Muscle layer of colon (tissue), 2 donors: ENCODE measurements at regions not wholly inside any gene's neighbourhood (a gene's known extent, or its start where the extent isn't known, plus 50 kb on each side); places are given as distances from the start of the nearest gene placed in this dataset.

ENCODE experiments used
- H3K27ac ChIP-seq: one replicate; pipeline ENCODE4 v1.7.0; 2013; ENCODE audit warnings: low read depth, mild to moderate bottlenecking, low read length, moderate library complexity
- H3K27me3 ChIP-seq, 2 donors: one replicate each; pipeline ENCODE4 v1.7.0; 2013; ENCODE audit warnings: low read length in 2 of 2, mild to moderate bottlenecking in 2 of 2; ENCODE audit not compliant: insufficient read depth in 2 of 2, control insufficient read depth in 1 of 2
- H3K36me3 ChIP-seq: one replicate; pipeline ENCODE4 v1.7.0; 2013; ENCODE audit warnings: mild to moderate bottlenecking, low read length; ENCODE audit not compliant: insufficient read depth
- H3K4me1 ChIP-seq: one replicate; pipeline ENCODE4 v1.7.0; 2013; ENCODE audit warnings: mild to moderate bottlenecking, low read length; ENCODE audit not compliant: insufficient read depth
- H3K4me3 ChIP-seq, 2 donors: one replicate each; pipeline ENCODE4 v1.7.0; 2013; ENCODE audit warnings: low read length in 2 of 2, low read depth in 1 of 2, mild to moderate bottlenecking in 1 of 2, moderate library complexity in 1 of 2
- H3K9ac ChIP-seq: one replicate; pipeline ENCODE4 v1.7.0; 2013; ENCODE audit warnings: low read length
- H3K9me3 ChIP-seq: one replicate; pipeline ENCODE4 v1.7.0; 2013; ENCODE audit warnings: mild to moderate bottlenecking, low read length
- donor health status: abdominal sarcoma.
- donor health status: Adenocarcinoma of cecum.

DNA sequence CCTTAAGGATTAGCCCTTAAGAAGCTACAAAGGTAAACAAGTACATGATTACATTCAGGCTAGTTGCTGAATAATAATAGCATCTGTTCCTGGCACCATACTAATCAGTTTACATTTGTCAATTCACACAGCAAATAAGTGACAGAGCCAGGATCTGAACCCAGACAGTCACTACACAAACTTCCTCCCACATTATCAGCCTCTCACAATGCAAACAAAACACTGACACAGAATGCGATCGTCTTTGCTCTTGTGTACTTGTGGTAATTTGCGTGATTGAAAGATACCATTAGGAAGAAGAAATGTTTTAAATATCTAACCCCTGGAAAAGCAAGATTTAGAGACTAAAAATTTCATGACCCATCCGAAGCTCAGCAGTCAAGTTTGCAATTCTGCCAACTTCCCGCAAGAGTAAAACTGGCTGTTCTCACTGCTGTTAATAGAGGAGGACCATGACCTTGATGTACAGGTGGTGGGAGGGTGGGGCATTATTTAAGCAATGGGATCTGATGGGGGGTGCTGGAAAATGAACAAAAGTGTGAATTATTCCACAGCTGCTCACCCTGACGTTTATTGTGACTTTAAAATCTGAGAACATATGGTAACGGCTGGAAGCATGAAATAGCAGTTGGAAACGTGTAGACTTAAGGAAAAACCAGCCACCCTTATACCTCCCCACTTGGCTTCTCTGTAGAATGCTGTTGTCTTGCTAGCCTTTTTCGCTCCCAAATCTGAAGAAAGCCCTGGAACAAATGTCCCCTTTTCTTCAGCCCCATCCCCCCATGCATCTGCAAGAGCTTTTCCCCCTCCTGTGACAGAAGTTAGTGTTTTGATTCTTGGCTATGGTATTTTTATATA lies 95.3 kb upstream of the ARMC2 start:
- H3K27ac ChIP-seq: no peak overlapping the region
- no peak overlapping the region for H3K9ac ChIP-seq
- H3K4me3 ChIP-seq: no peak overlapping the region
- peaks cover 20% of the 10 kb centered on the region for H3K4me1 ChIP-seq
- H3K27me3 ChIP-seq: no peaks in the 10 kb centered on the region
- H3K36me3 ChIP-seq: no peaks in the 10 kb centered on the region
- no peaks in the 10 kb centered on the region for H3K9me3 ChIP-seq

DNA sequence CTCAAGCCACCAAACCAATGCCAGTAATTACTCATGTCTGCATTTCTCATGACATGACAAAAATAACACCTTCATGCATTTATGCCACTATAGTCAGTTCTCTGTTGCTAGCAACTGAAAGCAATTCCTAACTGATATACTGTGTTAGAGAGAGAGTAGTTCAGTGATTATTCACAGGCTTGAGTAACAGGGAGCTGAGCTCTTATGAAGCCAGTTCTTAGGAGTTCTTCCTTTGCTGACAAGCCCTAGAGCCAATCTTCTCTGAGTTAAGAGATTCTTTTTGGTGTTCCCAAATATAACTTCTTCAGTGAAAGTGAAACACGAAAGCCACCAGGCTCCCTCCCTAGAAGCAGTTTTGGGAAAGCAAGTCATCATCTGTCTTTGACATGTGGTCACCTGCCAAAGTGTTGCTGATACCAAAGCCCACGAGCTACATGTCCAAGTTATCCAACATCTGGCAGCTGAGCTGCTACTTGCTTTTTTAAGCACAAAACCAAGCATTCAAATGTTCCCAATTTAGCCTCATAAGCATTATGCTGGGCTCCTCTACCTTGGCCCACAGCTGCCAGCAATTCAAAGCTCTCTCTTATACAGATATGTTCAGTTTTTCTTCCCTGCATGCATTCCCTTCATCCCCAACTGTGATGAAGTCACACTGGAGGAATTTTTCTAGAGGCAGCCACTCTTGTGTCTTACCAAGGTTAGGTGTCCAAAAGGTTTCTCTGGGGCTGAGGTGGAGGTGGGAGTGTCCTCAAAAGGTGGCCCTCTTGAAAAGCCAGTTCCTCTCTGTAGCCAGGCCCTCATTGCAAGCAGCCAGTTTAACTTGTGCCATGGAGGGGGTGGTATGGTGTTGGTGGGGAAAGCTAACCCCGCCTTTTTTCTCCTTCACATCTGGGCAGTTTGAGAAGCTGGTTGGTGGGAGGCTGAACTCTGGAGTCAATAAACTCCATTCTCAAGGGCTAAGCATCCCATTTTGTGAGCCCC lies 92.7 kb upstream of the ARMC2 start:
- Histone ChIP-seq H3K36me3 (no peaks in the 10 kb centered on the region), H3K4me3 (no peak overlapping the region), H3K27ac (no peak overlapping the region), H3K9ac (no peak overlapping the region), H3K4me1 (peaks cover 20% of the 10 kb centered on the region), H3K9me3 (no peaks in the 10 kb centered on the region), H3K27me3 (no peaks in the 10 kb centered on the region)

DNA sequence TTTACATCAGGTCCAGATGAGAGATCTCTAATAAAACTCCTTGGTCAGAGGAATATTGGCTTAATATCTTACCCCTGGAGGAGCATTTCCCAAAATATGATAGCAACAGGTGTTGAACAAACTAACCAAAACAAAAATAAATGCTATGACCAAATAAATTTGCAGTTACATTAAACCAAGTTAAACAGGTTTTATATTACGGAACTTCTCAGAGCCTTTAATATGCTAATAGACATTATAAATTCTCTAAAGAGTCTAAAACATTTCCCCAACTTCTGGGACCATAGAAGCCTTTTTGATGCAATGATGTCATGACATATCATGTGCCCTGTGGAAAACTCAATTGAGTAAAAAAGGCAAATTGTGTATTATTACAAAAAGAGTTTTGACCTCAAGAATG lies 90.9 kb upstream of the ARMC2 start:
- H3K4me1 ChIP-seq: peaks cover 16% of the 10 kb centered on the region
- no peaks in the 10 kb centered on the region for H3K36me3 ChIP-seq
- no peak overlapping the region for H3K27ac ChIP-seq
- no peaks in the 10 kb centered on the region for H3K9me3 ChIP-seq
- no peak overlapping the region for H3K4me3 ChIP-seq
- no peak overlapping the region for H3K9ac ChIP-seq
- no peaks in the 10 kb centered on the region for H3K27me3 ChIP-seq

DNA sequence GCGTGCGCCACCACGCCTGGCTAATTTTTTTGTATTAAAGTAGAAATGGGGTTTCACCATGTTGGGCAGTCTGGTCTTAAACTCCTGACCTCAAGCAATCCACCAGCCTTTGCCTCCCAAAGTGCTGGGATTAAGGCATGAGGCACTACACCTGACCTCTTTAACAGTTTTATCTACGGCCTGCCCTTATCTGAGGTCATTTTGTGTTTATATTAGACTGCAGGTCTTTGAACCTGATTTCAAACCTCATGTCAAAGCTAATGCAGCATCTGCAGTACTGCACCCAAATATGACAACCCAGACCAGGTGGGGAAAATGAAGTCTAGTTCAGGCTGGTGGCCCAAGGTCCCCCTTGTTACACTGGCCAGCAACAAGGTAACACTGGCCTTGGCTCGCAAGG lies 89.3 kb upstream of the ARMC2 start:
- H3K36me3 ChIP-seq: no peaks in the 10 kb centered on the region
- H3K27ac ChIP-seq: no peak overlapping the region
- H3K4me1 ChIP-seq: peaks cover 8% of the 10 kb centered on the region
- H3K4me3 ChIP-seq: no peak overlapping the region
- no peaks in the 10 kb centered on the region for H3K9me3 ChIP-seq
- H3K9ac ChIP-seq: no peak overlapping the region
- H3K27me3 ChIP-seq: no peaks in the 10 kb centered on the region

DNA sequence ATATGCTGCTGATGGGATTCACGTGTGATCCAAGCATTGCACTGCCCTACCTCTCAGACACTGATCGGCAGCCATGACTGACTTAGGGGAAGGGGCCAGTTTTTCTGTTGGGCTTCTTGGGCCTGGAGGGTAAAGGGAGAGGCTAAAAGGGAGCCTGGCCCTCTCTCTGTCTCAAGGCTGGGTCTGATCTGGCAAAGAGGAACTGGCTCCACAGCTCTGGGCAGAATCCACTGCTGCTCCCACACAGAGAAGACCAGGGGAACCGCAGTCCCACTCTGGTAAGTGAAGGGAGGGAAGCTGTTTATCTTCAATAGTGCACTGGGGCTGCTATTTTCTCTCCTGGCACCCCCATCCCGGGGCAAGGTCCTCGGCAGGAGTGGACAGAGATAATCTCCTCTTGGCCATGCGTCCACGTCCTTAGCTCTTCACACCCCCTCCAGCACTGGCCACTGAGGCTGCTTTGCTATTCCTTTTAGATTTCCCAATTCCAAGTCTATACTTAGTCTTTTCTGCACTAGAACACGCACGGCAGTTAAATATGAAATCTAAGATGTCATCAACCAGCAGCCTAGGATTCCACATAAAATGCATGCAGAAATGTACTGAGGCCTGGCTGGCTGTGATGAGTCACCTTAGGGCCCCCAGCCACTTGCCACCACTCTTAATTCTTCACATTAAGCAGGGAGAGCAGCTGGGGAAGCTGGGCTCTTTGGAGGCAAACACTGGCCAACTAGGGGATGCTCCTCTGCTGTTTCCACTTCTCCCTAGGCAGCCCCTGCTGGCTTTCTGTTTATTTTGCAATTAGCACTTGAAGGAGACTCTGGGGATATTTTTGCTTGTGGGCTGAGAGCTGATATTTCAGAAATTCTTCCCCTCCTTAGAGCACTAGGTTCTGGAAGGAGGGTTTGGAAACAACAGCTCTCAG lies 87.8 kb upstream of the ARMC2 start:
- H3K27me3 ChIP-seq: no peaks in the 10 kb centered on the region
- no peak overlapping the region for H3K27ac ChIP-seq
- no peak overlapping the region for H3K4me3 ChIP-seq
- no peaks in the 10 kb centered on the region for H3K36me3 ChIP-seq
- H3K4me1 ChIP-seq: peaks cover 8% of the 10 kb centered on the region
- no peaks in the 10 kb centered on the region for H3K9me3 ChIP-seq
- H3K9ac ChIP-seq: no peak overlapping the region

DNA sequence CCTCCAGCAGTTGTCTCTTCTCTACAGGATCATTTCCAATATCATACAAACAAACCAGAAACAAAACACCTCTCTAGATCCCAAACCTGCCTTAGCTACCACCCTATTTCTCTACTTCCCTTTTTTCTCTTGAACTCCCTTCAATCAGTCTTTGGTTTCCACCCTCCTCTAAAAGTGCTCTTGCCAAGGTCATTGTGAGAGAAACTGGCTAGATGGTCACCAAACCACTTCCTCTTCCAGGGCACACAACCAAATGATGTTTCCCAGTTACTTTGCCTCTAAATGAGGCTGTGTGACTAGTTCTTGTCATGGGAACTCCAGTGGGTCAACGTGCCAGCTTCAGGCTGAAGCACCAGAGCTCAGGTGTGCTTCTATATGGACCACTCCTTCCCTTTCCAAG lies 85.8 kb upstream of the ARMC2 start:
- no peaks in the 10 kb centered on the region for H3K27me3 ChIP-seq
- no peak overlapping the region for H3K27ac ChIP-seq
- no peaks in the 10 kb centered on the region for H3K9me3 ChIP-seq
- no peaks in the 10 kb centered on the region for H3K4me1 ChIP-seq
- no peak overlapping the region for H3K4me3 ChIP-seq
- no peaks in the 10 kb centered on the region for H3K36me3 ChIP-seq
- no peak overlapping the region for H3K9ac ChIP-seq

DNA sequence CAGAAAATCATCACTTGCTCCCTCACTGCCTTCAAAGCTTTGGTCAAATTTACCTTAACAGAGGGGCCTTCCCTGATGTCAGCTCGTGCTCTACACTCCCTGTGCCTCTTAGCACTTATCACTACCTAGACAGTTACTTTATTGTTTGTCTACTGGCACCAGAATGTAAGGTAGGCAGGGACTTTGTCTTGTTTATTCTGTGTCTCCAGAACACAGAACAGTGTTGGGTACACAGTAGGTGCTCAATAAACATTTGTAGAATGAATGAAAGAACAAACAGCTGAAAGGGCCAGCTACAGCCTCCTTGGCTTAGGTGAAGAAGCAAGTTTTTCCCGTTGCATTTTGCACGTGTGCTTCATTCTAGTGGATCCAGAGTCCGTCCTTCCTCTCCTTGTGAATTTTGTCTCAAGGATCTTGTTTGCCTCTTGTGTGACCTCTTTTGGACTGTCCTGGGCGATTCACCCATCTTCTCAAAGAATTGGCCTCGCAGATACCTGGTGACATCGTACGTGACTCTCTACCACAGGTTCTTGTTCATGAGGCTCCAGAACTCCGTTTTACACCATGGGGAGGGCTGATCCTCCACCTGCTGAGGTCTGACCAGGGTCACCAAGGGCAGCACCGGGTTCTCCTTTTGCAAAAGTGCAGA lies 84.2 kb upstream of the ARMC2 start:
- no peaks in the 10 kb centered on the region for H3K36me3 ChIP-seq
- no peak overlapping the region for H3K9ac ChIP-seq
- H3K9me3 ChIP-seq: no peaks in the 10 kb centered on the region
- no peaks in the 10 kb centered on the region for H3K27me3 ChIP-seq
- H3K4me3 ChIP-seq: no peak overlapping the region
- H3K4me1 ChIP-seq: no peaks in the 10 kb centered on the region
- no peak overlapping the region for H3K27ac ChIP-seq

DNA sequence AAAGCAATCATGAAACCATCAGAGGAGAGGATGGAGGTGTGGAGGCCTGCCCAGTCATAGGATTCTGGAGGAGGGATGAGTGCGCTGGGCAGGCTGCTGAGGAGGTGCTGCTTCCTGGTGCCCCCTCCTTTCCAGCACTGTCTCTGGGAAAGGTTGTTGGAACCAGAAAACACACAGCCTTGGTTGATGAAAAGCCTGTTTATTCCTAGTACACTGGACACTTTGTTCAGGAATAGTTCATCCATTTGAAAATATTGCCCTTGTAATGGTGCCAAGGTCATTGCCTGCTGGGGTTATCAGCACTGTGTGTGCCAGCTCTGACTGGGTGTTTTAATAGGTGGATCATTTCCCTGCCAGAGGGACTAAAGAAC lies 83.7 kb upstream of the ARMC2 start:
- no peak overlapping the region for H3K9ac ChIP-seq
- no peaks in the 10 kb centered on the region for H3K36me3 ChIP-seq
- no peak overlapping the region for H3K27ac ChIP-seq

DNA sequence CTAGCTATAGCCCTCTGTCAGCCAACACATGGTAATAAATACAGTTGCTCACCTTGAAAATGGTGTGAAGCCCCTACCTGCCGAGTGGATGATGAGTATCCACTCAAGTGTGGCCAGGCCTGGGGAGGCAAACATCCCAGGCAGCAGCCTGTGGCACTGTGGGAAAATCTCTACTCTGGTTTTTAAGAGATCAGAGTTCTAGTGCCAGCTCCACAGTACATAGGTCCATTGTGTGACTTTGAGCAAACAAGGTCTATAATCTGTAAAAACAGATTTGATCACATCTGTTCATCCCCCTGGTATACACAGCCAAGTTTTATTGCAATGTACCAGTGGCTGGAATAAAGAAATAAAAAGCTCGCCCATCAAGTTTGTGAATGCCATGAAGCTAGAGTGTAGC lies 82.7 kb upstream of the ARMC2 start:
- no peak overlapping the region for H3K9ac ChIP-seq
- no peak overlapping the region for H3K27ac ChIP-seq
- no peaks in the 10 kb centered on the region for H3K36me3 ChIP-seq
- no peaks in the 10 kb centered on the region for H3K4me1 ChIP-seq
- no peaks in the 10 kb centered on the region for H3K27me3 ChIP-seq
- no peak overlapping the region for H3K4me3 ChIP-seq
- no peaks in the 10 kb centered on the region for H3K9me3 ChIP-seq

More for the DNA sequence above, 83.7 kb upstream of the ARMC2 start:
- Histone ChIP-seq H3K4me1 (no peaks in the 10 kb centered on the region), H3K4me3 (no peak overlapping the region), H3K27me3 (no peaks in the 10 kb centered on the region), H3K9me3 (no peaks in the 10 kb centered on the region)

DNA sequence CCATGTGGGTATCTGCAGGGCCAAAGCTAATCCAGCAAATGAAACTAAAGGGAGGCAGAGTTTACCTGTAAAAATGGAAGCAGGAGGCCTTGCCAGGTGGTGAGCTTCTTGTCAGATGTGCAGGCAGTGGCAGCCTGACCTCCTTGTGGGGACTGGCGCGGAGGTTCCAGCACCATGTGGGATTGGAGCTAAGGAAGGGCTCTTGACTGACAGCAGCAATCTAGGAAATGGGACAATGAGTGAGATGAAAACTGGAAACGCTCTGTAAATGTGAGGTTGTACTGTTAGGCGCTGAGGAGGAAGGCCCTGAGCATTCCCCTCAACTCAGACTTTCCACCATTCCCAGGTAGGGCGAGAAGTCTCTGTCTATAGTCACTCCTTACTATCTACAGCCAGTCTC lies 81.8 kb upstream of the ARMC2 start:
- H3K4me3 ChIP-seq: no peak overlapping the region
- H3K9ac ChIP-seq: no peak overlapping the region
- H3K4me1 ChIP-seq: no peaks in the 10 kb centered on the region
- no peaks in the 10 kb centered on the region for H3K9me3 ChIP-seq
- no peak overlapping the region for H3K27ac ChIP-seq
- H3K36me3 ChIP-seq: no peaks in the 10 kb centered on the region
- no peaks in the 10 kb centered on the region for H3K27me3 ChIP-seq
